ENCODE measurements at regions not wholly inside any gene's neighbourhood (a gene's known extent, or its start where the extent isn't known, plus 50 kb on each side); places are given as distances from the start of the nearest gene placed in this dataset.

DNA sequence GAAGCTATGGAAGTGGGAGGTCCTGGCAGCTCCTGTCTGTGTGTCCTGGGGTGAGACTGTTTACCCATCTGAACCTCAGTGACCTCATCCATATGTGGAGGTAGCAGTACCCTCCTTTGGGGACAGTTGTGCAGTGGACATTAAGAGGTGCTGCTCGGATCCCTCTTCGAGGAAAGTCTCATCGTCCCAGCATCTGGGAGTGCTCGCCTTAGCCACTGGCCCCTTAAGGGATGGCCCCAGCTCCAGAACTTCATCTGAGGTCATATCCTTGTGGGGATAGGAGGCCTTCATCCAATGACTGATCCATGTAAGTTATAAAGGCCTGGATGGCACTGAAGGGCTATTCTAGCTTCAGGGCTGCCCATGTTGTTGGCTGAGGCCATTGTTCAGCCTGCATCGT is 538.1 kb downstream of the MIAT start:
- TF ChIP-seq ZFP3 (CRISPR knock-in tag; IDR thresholded peaks at IDR 0.05) (no peak), CREB5 (CRISPR knock-in tag; IDR thresholded peaks at IDR 0.05; ENCODE audit: low read depth) (no peak), ARNTL (CRISPR knock-in tag; IDR thresholded peaks at IDR 0.05; ENCODE audit: borderline replicate concordance, low read depth) (no peak), ZC3H10 (CRISPR knock-in tag; IDR thresholded peaks at IDR 0.05) (no peak), OSR1 (CRISPR knock-in tag; IDR thresholded peaks at IDR 0.05) (no peak), TOX (CRISPR knock-in tag; IDR thresholded peaks at IDR 0.05; ENCODE audit: borderline replicate concordance) (no peak), RARB (CRISPR knock-in tag; IDR thresholded peaks at IDR 0.05) (no peak)
